HFF-Myc (cell line): ENCODE measurements at regions not wholly inside any gene's neighbourhood (a gene's known extent, or its start where the extent isn't known, plus 50 kb on each side); places are given as distances from the start of the nearest gene placed in this dataset.

Experiments
- DNase-seq: peaks from one replicate; pipeline ENCODE4 v3.0.0-alpha.2; 2011; ENCODE audit warnings: low read depth; ENCODE audit errors: extremely low read depth
- H3K4me3 ChIP-seq: replicated peaks from 2 replicates; pipeline ENCODE4 v1.5.1; 2011; ENCODE audit warnings: low read depth, mild to moderate bottlenecking, control low read depth, low read length
- TF ChIP-seq, protein P1 (sequence below): IDR thresholded peaks from 2 replicates; pipeline ENCODE4 v1.5.1; 2012; ENCODE audit warnings: mild to moderate bottlenecking, low read depth, low read length, control low read depth; ENCODE audit errors: missing control alignments

GRCh38 chr9:29043072-29043471, 1469.8 kb upstream of the C9orf72 start:
- DNase-seq: no peak
- H3K4me3 ChIP-seq: no peak overlapping the region
- TF ChIP-seq, protein P1, sequence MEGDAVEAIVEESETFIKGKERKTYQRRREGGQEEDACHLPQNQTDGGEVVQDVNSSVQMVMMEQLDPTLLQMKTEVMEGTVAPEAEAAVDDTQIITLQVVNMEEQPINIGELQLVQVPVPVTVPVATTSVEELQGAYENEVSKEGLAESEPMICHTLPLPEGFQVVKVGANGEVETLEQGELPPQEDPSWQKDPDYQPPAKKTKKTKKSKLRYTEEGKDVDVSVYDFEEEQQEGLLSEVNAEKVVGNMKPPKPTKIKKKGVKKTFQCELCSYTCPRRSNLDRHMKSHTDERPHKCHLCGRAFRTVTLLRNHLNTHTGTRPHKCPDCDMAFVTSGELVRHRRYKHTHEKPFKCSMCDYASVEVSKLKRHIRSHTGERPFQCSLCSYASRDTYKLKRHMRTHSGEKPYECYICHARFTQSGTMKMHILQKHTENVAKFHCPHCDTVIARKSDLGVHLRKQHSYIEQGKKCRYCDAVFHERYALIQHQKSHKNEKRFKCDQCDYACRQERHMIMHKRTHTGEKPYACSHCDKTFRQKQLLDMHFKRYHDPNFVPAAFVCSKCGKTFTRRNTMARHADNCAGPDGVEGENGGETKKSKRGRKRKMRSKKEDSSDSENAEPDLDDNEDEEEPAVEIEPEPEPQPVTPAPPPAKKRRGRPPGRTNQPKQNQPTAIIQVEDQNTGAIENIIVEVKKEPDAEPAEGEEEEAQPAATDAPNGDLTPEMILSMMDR: no peak

- no peak for DNase-seq
- H3K4me3 ChIP-seq: no peak overlapping the region
Observed at GRCh38 chr9:29044959-29045358, 1471.7 kb upstream of the C9orf72 start.

DNA sequence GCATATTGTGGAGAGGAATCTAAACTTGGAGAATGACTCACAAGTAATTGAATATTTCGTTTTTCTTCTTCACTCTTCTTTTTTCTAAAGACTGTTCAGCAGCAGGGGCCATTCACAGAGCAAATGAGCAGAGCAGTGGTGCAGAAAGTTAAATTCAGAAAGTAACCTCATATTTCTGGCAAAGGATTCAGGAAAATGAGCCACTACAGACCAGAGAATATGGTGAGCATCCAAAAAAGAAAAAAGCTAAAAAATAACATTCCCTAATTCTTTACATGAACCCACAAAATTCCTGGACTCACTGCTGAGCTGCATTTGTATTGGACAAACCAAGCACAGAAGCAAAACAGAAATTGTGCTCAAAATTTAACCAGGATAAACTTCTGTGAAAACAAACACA, 1486.8 kb upstream of the C9orf72 start:
- TF ChIP-seq, protein P1: no peak
- H3K4me3 ChIP-seq: no peak overlapping the region
- no peak for DNase-seq

More at GRCh38 chr9:29044959-29045358, 1471.7 kb upstream of the C9orf72 start:
- TF ChIP-seq, protein P1: no peak

GRCh38 chr9:29062446-29062845, 1489.2 kb upstream of the C9orf72 start:
- TF ChIP-seq, protein P1: no peak
- no peak for DNase-seq
- H3K4me3 ChIP-seq: no peak overlapping the region

- H3K4me3 ChIP-seq: no peak overlapping the region
- TF ChIP-seq, protein P1: no peak
- no peak for DNase-seq
Observed at GRCh38 chr9:29063031-29063430, 1489.8 kb upstream of the C9orf72 start.

GRCh38 chr9:29066141-29066640, 1492.9 kb upstream of the C9orf72 start:
- TF ChIP-seq, protein P1: no peak
- H3K4me3 ChIP-seq: no peak overlapping the region
- no peak for DNase-seq

DNA sequence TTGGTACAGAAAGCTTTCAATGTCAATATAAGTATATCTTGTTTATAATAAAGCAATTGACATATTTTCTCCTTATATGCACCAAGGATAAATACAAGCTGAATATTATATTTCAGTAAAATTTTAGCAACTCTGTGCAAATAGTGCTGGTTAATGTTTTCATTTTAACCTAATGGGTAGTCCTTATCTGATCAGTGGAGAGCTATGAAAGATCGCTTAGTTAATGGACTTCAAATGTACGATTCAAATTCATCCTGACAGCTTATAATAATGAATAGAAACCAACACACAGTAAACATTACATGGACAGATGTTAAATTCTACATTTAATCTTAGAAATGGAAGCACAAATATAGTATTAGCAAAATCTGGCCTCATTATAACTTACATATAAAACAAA, 1495.2 kb upstream of the C9orf72 start:
- TF ChIP-seq, protein P1: no peak
- H3K4me3 ChIP-seq: no peak overlapping the region
- no peak for DNase-seq
